AG09319 (cell line): ENCODE measurements at regions not wholly inside any gene's neighbourhood (a gene's known extent, or its start where the extent isn't known, plus 50 kb on each side); places are given as distances from the start of the nearest gene placed in this dataset.

ENCODE experiments used
- DNase-seq: peaks from one replicate; pipeline ENCODE4 v3.0.0-alpha.2; 2010; ENCODE audit warnings: low read depth; ENCODE audit errors: extremely low read depth
- CTCF ChIP-seq: IDR thresholded peaks from 2 replicates; pipeline ENCODE4 v1.5.1; 2011; ENCODE audit warnings: low read depth, mild to moderate bottlenecking, inconsistent platforms, low read length, moderate library complexity

- no peak for DNase-seq
- TF ChIP-seq CTCF, result no peak
These were observed 78.4 kb upstream of the EMX2 start for GRCh38 chr10:117464176-117464575.

- no peak for DNase-seq
- TF ChIP-seq CTCF, result no peak
These were observed 79.0 kb upstream of the EMX2 start for GRCh38 chr10:117463545-117463920.

DNA sequence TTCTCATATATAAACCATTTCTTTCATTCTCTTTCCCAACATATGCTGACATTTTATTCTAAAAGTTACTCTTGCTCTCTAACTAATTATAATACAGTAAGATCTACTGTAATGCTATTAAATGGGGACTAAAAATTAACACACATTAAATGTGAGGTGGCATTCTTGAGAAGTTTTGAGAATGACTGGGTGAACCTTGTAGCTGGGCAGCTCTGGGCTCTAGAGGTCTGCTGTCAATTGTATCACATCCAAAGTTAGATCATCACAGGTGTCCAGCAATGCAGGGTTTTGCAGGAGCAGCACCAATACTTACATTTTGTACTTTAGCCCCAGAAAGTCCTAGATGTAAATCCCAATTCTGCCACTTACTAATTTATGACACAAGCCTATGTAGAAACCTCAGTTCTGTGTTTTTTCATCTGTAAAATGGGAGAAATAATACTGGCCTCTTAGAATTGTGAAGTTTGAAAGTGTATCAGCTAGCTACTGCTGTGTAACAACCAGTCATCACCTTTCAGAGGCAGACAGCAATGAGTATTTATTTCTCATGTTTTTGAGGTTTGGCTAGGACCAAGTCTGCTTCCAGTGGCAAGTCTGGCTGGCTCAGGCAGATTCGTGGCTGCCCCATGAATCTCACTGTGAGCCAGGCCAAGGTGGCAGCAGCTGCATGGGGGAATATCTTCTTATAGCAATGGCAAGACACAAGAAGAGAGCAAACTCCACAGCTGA is 79.6 kb upstream of the EMX2 start:
- no peak for TF ChIP-seq CTCF
- DNase-seq, result no peak

DNA sequence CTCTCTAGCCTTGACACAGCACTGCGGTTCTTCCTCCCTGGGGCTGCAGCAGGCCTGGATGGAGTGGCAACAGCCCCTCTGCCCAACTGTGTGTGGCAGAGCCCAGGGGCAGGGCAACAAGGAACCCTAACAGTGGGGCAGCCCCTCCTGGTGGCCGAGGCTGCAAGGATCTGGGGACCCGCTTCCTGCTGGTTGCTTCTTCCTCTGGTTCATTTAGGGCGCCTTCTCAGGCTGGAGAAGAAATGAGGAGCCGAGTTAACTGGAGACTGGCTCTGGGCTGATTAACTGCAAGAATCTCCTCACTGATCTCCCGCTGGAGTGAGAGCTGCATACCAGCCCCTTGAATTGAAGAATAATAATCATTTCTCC is 80.1 kb upstream of the EMX2 start:
- DNase-seq, result no peak
- TF ChIP-seq CTCF, result peak; percentile 16

- no peak for TF ChIP-seq CTCF
- DNase-seq, result peak; percentile 30
These were observed 80.7 kb upstream of the EMX2 start for GRCh38 chr10:117461766-117462423.

DNA sequence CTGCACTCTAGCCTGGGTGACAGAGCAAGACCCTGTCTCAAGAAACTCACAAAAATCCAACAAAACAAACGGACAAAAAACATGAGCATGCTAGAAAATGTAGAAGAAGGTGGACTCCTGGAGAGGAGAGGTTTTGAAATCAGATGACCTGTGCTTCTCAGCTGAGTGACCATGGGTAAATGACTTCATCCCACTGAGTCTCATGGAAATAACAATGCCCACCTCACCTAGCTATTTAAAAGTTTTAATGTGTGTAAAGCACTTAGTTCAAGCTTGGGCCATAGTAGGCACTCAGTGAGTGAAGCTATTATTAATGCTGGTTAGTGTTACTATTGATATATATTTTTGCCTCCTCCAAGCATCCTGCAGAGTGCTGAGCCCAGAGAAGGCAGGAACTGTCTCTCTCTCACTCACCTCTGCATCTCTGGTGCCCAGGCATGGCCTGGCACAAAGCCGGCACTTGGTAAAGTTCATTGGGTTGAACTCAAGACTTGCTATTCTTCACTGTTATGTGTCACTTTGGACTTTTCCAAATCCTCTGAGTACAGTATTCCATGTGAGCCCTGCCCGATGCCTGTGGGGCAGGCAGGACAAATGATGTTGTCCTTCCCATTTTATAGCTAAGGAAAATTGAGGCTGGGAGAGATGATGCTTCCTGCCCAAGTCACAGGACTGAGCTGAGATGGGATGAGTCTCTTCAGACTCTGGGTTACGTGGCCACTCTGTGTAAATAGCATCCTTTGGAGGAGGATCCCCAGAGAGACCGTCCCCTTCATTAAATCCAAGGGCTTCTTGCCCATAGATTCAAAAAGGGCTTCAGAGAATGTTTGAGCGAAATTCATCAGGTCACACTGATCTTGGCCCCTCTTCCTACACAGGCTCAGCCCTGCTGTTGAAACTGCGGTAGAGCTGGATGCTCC is 81.4 kb upstream of the EMX2 start:
- TF ChIP-seq CTCF, result no peak
- no peak for DNase-seq

DNA sequence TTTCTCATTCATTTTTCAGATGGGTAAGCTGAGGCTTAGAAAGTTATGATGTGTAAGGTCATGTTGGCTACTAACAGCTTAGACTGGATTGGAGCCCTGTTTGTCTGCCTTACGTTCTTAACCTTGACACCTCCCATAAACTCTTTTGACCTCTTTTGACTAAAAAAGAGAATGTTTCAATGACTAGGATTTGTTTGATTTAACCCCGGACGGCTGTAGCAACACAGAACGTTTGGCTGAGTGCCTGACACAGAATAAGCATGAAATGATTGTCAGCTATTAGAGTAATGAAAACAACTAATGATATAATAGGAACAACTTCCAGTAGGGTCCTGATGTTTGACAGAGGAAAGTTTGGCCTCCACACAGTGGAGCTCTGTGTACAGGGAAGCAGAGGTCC is 83.3 kb upstream of the PDZD8 start:
- no peak for TF ChIP-seq CTCF
- no peak for DNase-seq
